ENCODE measurements at regions not wholly inside any gene's neighbourhood (a gene's known extent, or its start where the extent isn't known, plus 50 kb on each side); places are given as distances from the start of the nearest gene placed in this dataset.

DNA sequence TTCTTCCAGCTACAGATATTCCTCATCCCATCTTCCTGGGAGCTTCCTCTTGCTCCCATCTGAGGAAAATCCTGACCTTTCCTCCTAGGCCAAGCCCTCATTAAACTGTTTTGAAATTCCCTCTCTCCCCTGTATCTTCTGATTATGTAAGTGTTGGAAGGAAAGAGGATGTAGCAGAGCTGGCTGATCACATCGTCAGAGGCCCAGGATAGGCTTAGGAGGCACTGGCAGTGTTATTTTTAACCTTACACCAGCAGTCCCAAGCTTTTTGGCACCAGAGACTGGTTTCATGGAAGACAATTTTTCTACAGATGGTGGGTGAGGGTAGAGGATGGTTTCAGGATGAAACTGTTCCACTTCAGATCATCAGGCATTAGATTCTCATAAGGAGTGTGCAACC, 630.4 kb downstream of the EPHA4 start:
- Histone ChIP-seq H3K36me3 (no peaks in the 10 kb centered on the region), H3K27ac (no peak overlapping the region), H3K9me3 (no peaks in the 10 kb centered on the region), H3K4me3 (no peak overlapping the region), H3K4me1 (no peaks in the 10 kb centered on the region), H3K27me3 (no peaks in the 10 kb centered on the region)
- no peak for TF ChIP-seq POLR2A (IDR thresholded peaks at IDR 0.05)
- TF ChIP-seq POLR2AphosphoS5 (IDR thresholded peaks at IDR 0.05): no peak
- TF ChIP-seq, protein P1, sequence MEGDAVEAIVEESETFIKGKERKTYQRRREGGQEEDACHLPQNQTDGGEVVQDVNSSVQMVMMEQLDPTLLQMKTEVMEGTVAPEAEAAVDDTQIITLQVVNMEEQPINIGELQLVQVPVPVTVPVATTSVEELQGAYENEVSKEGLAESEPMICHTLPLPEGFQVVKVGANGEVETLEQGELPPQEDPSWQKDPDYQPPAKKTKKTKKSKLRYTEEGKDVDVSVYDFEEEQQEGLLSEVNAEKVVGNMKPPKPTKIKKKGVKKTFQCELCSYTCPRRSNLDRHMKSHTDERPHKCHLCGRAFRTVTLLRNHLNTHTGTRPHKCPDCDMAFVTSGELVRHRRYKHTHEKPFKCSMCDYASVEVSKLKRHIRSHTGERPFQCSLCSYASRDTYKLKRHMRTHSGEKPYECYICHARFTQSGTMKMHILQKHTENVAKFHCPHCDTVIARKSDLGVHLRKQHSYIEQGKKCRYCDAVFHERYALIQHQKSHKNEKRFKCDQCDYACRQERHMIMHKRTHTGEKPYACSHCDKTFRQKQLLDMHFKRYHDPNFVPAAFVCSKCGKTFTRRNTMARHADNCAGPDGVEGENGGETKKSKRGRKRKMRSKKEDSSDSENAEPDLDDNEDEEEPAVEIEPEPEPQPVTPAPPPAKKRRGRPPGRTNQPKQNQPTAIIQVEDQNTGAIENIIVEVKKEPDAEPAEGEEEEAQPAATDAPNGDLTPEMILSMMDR (IDR thresholded peaks at IDR 0.05): no peak
- intact Hi-C loops (cut with DNase I; ENCODE audit: low total_unique reads): no loop called here
- no peak for DNase-seq (ENCODE audit: low spot score in 2 of 2)

DNA sequence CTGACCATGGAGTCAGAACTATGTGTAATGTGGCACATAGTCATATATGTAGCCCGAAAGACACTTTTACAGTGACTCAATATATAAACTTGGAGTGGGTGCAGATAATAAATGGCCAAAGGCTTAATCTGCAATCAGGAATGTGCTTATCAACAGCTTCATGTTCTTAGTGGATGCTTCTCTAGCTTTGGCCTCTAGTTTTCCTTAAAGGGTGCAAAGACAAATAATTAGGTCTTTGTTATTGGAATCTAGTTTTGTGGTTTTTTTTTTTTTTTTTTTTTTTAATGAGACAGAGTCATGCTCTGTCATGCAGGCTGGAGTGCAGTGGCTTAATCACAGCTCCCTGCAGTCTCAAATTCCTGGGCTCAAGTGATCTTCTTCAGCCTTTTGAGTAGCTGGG, 625.6 kb downstream of the EPHA4 start:
- H3K27me3 ChIP-seq: no peaks in the 10 kb centered on the region
- no peaks in the 10 kb centered on the region for H3K36me3 ChIP-seq
- TF ChIP-seq, protein P1 (IDR thresholded peaks at IDR 0.05): no peak
- TF ChIP-seq POLR2AphosphoS5 (IDR thresholded peaks at IDR 0.05) (no peak), POLR2A (IDR thresholded peaks at IDR 0.05) (no peak)
- H3K4me1 ChIP-seq: no peaks in the 10 kb centered on the region
- DNase-seq (ENCODE audit: low spot score in 2 of 2): no peak
- no peak overlapping the region for H3K27ac ChIP-seq
- intact Hi-C loops (cut with DNase I; ENCODE audit: low total_unique reads): no loop called here
- H3K9me3 ChIP-seq: no peaks in the 10 kb centered on the region
- no peak overlapping the region for H3K4me3 ChIP-seq

DNA sequence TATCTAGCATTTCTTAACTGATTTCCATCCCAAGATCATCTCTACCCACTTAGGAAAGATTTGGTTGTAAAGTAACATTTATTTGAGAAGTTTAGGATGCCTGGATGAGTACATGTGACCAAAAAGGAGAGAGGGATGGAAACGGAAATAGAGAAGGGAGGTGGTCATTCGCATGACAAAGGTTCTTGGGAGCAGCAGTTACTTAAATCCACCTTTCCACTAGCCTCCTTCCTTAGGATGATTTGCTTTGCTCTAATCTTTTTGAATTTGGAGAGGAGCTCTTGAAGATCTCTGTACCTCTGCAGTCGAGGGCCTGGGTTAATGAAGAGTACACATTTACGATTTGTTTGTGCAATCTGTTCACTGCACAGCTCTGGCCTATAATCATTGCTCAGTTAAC, 623.5 kb downstream of the EPHA4 start:
- Histone ChIP-seq H3K4me3 (no peak overlapping the region), H3K9me3 (no peaks in the 10 kb centered on the region), H3K27ac (no peak overlapping the region), H3K36me3 (no peaks in the 10 kb centered on the region), H3K27me3 (no peaks in the 10 kb centered on the region), H3K4me1 (no peaks in the 10 kb centered on the region)
- intact Hi-C loops (cut with DNase I; ENCODE audit: low total_unique reads): no loop called here
- DNase-seq (ENCODE audit: low spot score in 2 of 2): no peak
- TF ChIP-seq, protein P1 (IDR thresholded peaks at IDR 0.05): no peak
- TF ChIP-seq POLR2A (IDR thresholded peaks at IDR 0.05) (no peak), POLR2AphosphoS5 (IDR thresholded peaks at IDR 0.05) (no peak)

DNA sequence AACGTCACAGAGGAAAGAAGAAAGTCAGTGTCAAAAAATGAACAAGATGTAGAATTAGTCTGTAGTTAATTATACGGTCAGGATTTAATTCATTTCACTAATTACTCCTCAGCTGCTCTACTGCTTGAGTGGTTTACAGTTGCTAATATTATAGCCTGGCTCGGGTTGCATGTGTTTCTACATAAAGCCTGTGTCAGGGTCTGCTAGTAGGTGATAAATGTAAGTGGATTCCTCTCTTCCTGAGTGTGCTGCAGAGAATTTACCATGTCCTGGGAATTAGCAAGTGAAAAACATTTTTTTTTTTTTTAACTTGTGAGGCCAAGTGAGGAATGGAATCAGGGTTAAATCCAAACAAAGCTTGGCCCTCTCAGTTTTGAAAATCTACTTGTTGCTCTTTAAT, 622.6 kb downstream of the EPHA4 start:
- Histone ChIP-seq H3K27me3 (no peaks in the 10 kb centered on the region), H3K9me3 (no peaks in the 10 kb centered on the region), H3K27ac (no peak overlapping the region), H3K36me3 (no peaks in the 10 kb centered on the region), H3K4me1 (no peaks in the 10 kb centered on the region), H3K4me3 (no peak overlapping the region)
- intact Hi-C loops (cut with DNase I; ENCODE audit: low total_unique reads): no loop called here
- no peak for DNase-seq (ENCODE audit: low spot score in 2 of 2)
- no peak for TF ChIP-seq POLR2AphosphoS5 (IDR thresholded peaks at IDR 0.05)
- TF ChIP-seq, protein P1 (IDR thresholded peaks at IDR 0.05): no peak
- no peak for TF ChIP-seq POLR2A (IDR thresholded peaks at IDR 0.05)

DNA sequence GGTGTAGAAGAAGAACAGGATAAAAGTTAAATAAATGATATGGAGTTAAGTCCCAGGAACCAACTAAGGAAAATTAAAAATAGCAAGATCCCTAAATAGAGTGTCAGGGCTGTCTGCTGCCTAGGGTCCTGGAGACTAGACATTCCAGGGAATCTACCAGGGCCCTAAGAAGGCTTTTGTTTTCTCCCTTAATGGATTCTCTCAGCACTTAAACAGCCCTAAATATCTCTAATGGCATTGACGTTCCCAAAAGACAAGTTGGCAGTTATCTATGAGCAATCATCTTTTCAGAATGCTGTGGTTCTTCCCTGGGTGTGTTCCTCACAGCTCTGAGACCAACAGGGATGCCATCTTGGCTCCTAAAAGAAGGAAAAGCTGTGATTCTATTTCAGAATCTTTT, 616.3 kb downstream of the EPHA4 start:
- Histone ChIP-seq H3K36me3 (no peaks in the 10 kb centered on the region), H3K4me1 (no peaks in the 10 kb centered on the region), H3K4me3 (no peak overlapping the region), H3K27me3 (no peaks in the 10 kb centered on the region), H3K9me3 (no peaks in the 10 kb centered on the region), H3K27ac (no peak overlapping the region)
- no peak for DNase-seq (ENCODE audit: low spot score in 2 of 2)
- intact Hi-C loops (cut with DNase I; ENCODE audit: low total_unique reads): no loop called here
- TF ChIP-seq, protein P1 (IDR thresholded peaks at IDR 0.05): no peak
- TF ChIP-seq POLR2A (IDR thresholded peaks at IDR 0.05): no peak
- no peak for TF ChIP-seq POLR2AphosphoS5 (IDR thresholded peaks at IDR 0.05)

Data from breast epithelium (tissue), 4 donors.